Posterior vena cava (tissue), 2 donors: ENCODE measurements at regions not wholly inside any gene's neighbourhood (a gene's known extent, or its start where the extent isn't known, plus 50 kb on each side); places are given as distances from the start of the nearest gene placed in this dataset.
A peak's percentile ranks its signal among the peaks of the same experiment; 100 is the strongest.

ENCODE experiments used
- DNase-seq: peaks from one replicate; pipeline ENCODE4 v3.0.0-alpha.2; 2020; ENCODE audit warnings: low spot score
- intact Hi-C, 2 donors: fragments of 100-400 bp; cut with DNase I; formaldehyde crosslinking; loops; one replicate each; pipeline versions ENCODE4 v1.14.1 to v1.14.2; 2022 to 2023
- donor health status: DM: yes; HTN: yes; CAD: no.
- donor health status: DM: yes; HTN: yes; CAD: no.

GRCh38 chr4:128524311-128524710 lies 236.7 kb upstream of the PGRMC2 start:
- peak; percentile 91 for DNase-seq

DNA sequence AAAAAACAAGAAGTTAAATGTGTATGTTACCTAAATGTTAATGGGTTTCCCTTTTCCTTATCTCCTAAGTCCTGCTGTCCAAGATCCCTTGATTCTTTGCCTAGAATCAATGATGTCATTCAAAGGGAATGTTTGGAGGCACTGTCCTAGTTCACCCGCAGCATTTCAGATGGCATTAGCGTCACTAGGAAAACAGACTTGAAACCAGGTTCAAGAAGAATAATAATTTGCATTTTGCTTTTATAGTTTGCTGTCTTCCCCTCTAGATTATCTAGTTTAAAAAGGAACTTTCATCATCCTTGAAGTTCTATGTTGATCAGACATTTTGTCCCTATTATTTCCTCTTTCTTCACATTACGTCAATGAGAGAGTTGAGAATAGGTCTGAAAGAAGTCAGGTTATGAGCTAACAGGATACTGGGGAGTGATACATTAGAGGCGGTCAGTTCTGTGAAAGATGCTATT lies 234.1 kb upstream of the PGRMC2 start:
- DNase-seq: no peak
- intact Hi-C loops: loop anchor here in 1 of 2 donors (10.0 kb wide), 1 partner anchor 67 kb away; no protein-coding TSS in a partner anchor

More at GRCh38 chr4:128524311-128524710, 236.7 kb upstream of the PGRMC2 start:
- intact Hi-C loops: loop anchor here in 1 of 2 donors (10.0 kb wide), 1 partner anchor 70 kb away; no protein-coding TSS in a partner anchor

- DNase-seq: no peak
- intact Hi-C loops: loop anchor here in 1 of 2 donors (10.0 kb wide), 1 partner anchor 66 kb away; no protein-coding TSS in a partner anchor
These were observed 233.5 kb upstream of the PGRMC2 start for GRCh38 chr4:128521156-128521555.

GRCh38 chr4:128519163-128519830 lies 231.7 kb upstream of the PGRMC2 start:
- DNase-seq: no peak
- intact Hi-C loops: no loop called here

- intact Hi-C loops: no loop called here
- peak; percentile 87 for DNase-seq
These were observed 230.3 kb upstream of the PGRMC2 start for GRCh38 chr4:128517739-128518510.

DNA sequence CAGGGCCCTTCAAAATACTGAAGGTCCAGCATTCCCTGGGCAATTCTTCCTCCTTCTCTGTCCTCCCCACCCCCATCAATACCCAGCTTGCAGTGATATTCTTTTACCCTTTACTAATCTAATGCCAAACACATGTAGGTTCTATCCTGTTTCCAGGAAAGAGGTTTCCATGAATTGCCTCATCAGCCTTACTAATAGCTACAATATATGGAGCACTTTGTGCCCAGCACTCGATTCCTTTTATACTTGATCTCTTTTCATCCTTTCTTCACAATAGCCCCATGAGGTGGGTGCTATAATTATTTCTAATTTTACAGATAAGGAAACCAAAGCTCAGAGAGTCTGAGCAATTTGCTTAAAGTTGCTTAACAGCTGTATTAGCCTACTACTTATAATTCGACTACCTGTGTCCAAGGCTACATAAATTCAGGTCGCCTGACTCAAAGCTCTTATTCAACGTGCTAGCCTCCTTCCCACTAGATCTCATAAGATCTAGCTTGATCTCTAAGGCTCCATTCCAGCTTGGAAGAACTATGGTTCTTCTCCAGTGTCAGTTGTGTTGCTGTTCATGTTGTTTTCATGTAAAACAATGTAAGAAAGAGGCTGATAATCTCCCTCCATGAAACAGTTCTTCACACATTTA lies 229.6 kb upstream of the PGRMC2 start:
- intact Hi-C loops: no loop called here
- no peak for DNase-seq

GRCh38 chr4:128516301-128516969 lies 228.8 kb upstream of the PGRMC2 start:
- no peak for DNase-seq
- intact Hi-C loops: no loop called here

GRCh38 chr4:128513664-128514484 lies 226.3 kb upstream of the PGRMC2 start:
- no peak for DNase-seq
- intact Hi-C loops: no loop called here

- intact Hi-C loops: no loop called here
- DNase-seq: no peak
These were observed 225.2 kb upstream of the PGRMC2 start for GRCh38 chr4:128512767-128513322.

GRCh38 chr4:128512161-128512560 lies 224.5 kb upstream of the PGRMC2 start:
- DNase-seq: no peak
- intact Hi-C loops: no loop called here

DNA sequence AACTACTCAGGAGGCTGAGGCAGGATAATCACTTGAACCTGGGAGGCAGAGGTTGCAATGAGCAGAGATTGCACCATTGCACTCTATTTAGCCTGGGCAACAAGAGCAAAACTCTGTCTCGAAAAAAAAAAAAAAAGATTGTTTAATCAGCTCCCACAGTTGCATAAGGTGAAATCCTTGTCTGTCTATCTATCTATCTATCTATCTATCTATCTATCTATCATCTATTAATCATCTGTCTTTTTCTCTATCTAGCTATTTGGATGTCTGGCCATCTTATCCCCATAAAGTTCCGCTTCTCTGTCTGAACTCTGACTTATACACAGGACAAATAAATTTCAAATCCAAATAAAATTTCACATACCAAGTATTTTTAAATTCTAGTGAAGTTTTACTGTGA lies 223.2 kb upstream of the PGRMC2 start:
- DNase-seq: no peak
- intact Hi-C loops: no loop called here

DNA sequence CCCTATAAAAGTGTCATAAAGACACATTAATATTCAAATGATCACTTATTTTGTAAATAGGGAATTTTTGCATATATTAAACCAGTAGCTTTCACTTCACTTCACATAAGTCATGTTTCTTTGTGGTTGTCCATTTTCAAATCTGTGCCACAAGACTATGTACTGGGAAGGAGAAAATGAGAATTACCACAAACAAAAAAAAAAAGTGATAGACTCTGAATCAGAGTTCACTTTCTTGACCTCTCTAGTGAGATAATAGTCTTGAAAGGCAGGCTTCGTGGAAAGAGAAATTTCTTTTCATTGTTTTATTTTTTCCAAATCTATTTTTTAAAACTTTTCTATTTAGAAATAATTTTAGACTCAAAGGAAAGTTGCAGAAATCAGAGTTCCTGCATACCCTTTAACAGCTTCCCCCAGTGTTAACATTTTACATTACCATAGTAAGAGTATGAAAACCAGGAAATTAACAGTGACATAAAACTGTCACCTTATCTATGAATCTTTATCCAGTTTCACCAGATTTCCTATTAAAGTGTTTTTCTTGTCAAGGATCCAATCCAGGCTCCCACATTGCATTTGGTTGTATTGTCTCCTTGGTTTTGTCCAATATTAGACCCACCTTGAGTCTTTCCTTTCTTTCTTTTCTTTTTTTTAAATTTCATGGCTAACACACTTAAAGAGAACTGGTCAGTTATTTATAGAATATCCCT lies 215.4 kb upstream of the PGRMC2 start:
- intact Hi-C loops: loop anchor here in 1 of 2 donors (10.0 kb wide), 1 partner anchor 1088 kb away; no protein-coding TSS in a partner anchor
- DNase-seq: no peak

GRCh38 chr4:128501239-128501638 lies 213.6 kb upstream of the PGRMC2 start:
- no peak for DNase-seq
- intact Hi-C loops: loop anchor here in 1 of 2 donors (10.0 kb wide), 1 partner anchor 1086 kb away; no protein-coding TSS in a partner anchor

- intact Hi-C loops: no loop called here
- DNase-seq: no peak
These were observed 200.6 kb upstream of the PGRMC2 start for GRCh38 chr4:128488055-128488705.

GRCh38 chr4:128484896-128485295 lies 197.3 kb upstream of the PGRMC2 start:
- DNase-seq: no peak
- intact Hi-C loops: no loop called here

DNA sequence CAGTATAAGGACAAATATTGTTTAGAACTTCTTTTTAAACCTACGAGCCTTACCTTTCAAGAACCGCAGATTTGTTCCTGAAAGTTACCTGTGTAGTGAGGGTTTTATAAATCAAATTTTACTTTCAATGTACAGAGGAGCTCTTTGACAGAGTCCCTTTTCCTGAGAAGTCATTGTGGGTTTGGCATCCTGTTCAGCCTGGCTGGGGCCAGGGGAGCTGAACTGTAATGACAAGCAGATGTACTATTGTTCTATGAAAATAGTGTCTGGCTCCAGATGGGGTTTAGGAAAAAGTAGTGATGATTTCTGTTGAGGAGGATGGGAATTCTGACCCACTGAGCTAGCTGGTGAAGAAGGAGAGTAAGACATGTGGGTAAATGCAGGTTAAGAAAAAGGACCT lies 196.2 kb upstream of the PGRMC2 start:
- intact Hi-C loops: no loop called here
- no peak for DNase-seq

GRCh38 chr4:128483041-128483440 lies 195.4 kb upstream of the PGRMC2 start:
- DNase-seq: no peak
- intact Hi-C loops: no loop called here
